NCI-H187 treated with DMSO at 0.1 percent for 48 hours (cell line): ENCODE measurements at regions not wholly inside any gene's neighbourhood (a gene's known extent, or its start where the extent isn't known, plus 50 kb on each side); places are given as distances from the start of the nearest gene placed in this dataset.
"Not testable (repeated sequence)": the region's sequence is repeated elsewhere in the genome, so short reads cannot be mapped to it uniquely, and the experiment has no call there.

ENCODE experiments used
- DNase-seq: peaks from one replicate; lab custom pipeline; 2025; lab: John Stamatoyannopoulos, UW

DNA sequence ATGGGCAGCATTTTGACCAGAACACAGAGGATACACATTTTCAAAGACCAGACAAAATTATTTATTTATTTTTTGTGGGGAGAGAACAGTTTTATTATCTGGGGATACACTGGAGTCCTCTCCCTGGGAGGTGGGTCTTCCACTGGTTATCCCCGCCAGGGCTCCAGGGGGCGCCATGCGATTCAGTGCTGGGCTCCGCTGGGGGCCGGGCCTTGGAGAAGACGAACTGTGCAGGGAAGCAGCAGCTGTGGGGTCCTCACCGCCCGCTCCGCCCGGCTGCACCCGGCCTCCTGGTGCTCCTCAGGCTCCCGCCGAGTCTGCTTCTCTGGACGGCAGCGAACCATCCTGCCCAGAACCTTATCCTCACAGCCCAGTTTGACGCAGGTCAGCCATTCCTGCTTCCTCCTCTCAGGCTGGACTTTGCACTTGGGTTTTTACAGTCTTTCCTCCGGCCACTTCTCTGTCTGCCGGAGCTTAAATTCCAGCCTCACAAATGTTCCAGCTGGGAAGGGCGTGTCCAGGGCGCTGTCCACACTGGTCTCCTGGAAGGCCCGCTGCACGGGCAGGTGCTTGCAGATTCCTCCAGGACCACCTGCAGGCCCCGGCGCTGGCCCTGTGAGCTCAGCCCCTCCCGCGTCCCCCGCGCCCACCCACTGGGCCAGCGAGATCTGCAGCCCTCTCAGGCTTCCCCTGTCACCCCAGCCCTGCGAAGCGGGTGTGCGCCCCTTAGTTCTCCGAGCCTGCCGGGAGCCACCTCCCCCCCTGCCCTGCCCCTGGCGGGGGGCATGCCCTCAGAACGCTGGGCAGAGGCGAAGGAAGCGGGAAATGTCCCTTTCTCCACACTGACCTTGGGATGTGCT, 1830.0 kb upstream of the DEFB115 start:
- DNase-seq: no peak

GRCh38 chr20:29430531-29430930, 1826.9 kb upstream of the DEFB115 start:
- no peak for DNase-seq

GRCh38 chr20:29440721-29441120, 1816.7 kb upstream of the DEFB115 start:
- not testable (repeated sequence) for DNase-seq

- DNase-seq: not testable (repeated sequence)
Observed at GRCh38 chr20:29443206-29443781, 1814.2 kb upstream of the DEFB115 start.

GRCh38 chr20:29443819-29444218, 1813.6 kb upstream of the DEFB115 start:
- no peak for DNase-seq

DNA sequence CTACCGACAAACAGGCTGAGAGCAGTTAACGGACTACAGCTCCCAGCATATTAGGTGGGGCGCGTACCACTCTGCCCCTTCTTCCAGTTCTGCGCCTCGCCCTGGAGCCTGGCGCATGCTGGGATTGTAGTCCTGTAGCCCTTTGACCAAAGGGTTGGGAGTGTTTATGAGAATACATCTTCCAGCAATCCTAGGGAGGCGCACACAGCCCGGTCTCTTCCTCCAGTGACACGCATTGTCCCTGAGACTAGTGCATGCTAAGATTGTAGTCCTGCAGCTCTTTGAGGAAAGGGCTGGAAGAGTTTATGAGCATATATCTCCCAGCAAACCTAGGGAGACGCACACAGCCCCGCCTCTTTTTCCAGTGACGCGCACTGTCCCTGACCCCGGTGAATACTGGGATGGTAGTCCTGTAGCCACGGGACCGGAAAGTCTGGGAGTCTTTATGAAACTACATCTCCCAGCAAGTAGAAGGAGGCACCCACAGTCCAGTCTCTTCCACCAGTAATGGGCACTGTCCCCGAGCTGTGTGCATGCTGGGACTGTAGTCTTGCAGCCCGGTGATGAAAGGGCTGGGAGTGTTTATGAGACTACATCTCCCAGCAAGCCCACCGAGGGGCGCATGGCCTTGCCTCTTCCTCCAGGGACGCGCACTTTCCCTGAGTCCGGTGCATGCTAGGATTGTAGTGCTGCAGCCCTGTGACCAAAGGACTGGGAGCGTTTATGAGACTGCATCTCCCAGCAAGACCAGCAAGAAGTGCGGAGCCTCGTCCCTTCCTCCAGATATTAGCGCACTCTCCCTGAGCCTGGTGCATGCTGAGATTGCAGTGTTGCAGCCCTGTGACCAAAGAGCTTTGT, 1812.2 kb upstream of the DEFB115 start:
- DNase-seq: peak; percentile 89

GRCh38 chr20:29447517-29448484, 1809.7 kb upstream of the DEFB115 start:
- DNase-seq: not testable (repeated sequence)

GRCh38 chr20:29448806-29449470, 1808.5 kb upstream of the DEFB115 start:
- no peak for DNase-seq

GRCh38 chr20:29452186-29452585, 1805.3 kb upstream of the DEFB115 start:
- DNase-seq: no peak

DNA sequence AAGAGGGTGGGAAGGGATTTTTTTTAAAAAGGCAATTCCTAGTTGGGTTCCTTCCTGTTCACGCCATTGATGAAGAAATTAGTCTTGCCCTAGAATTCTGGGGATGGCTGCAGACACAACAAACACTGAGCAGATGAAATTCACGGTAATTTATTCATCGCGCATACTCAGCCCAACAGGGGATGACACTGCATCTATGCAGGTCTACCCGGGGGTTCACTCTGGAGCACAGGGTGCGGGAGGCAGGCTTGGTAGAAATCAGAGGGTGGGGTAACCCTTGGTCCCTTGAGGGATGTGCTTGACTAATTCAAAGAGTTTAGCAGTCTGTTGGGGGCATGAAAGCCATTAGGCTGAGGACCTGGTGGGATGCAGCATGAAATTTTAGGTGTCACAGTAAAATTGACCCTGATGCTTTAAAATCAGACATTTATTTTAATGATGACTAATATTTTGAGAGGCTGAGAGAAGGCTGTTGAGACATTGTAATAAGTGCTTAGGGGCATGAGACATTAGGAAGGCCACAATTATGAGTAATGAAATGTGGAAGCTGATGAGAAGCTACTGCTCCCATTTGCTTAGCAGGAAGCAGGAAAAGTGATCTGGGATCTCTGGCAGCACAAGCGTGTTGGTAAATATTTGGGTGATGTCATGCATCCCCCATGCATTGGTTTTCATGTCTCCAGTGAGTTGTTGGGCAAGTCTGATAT, 1800.3 kb upstream of the DEFB115 start:
- DNase-seq: not testable (repeated sequence)

DNA sequence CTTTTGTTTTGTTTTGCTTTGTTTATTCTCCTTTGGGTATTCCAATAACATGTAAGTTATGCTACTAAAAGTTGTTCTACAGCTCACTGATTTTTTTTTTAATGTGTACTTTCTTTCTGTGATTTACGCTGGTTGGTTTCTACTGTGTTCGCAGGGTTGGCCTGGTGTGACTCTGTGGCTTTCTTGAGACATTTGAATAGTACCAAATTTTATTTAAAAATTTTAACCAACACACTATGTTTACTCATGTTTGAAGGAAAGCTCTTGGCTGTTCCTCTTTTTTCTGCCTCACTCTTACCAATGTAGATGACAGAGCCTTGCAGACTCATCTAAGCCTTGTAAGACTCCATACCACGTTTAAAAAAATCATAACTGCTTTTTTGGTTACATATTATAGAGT, 1784.9 kb upstream of the DEFB115 start:
- no peak for DNase-seq

GRCh38 chr20:29492840-29493239, 1764.6 kb upstream of the DEFB115 start:
- DNase-seq: not testable (repeated sequence)

DNA sequence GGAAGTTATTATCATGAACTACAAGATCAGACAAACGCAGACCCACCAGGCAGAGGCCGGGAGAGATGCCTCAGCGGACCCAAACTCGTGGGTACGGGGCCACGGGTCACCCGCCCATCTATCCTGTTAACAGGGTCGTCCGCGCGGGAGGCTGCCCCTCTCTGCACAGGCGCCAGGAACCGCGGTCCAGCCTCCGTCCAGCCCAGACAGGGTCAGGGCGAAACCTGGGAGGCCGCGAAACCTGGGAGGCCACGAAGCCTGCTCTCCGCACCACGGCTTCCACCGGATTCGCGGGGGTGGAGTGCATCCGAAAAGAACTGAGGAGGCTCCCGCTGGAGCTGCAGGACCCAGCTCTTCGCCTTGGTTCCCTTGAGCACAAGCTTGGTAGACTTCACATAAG, 1760.7 kb upstream of the DEFB115 start:
- not testable (repeated sequence) for DNase-seq

GRCh38 chr20:29497261-29497671, 1760.2 kb upstream of the DEFB115 start:
- peak; percentile 33 for DNase-seq

DNA sequence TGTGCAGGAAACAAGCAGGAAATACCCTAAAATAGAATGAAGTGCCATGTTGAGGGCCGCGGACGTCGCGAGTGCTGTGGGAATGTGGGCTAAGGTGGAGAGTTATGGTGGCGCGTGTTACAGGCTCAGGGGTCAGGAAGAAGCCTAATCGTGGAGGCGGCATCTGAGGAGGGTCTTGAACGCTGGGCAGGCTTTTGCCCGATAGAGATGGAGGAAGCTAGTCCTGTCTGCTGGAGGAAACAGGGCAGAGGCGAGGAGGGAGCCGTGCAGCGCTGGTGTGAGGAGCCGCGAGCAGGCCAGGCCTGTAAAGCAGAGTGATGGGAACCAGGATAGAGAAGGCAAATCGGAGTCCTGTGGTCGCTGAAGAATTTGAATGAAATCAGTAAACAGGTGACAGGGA, 1759.8 kb upstream of the DEFB115 start:
- DNase-seq: not testable (repeated sequence)

GRCh38 chr20:29500738-29501137, 1756.7 kb upstream of the DEFB115 start:
- not testable (repeated sequence) for DNase-seq

DNA sequence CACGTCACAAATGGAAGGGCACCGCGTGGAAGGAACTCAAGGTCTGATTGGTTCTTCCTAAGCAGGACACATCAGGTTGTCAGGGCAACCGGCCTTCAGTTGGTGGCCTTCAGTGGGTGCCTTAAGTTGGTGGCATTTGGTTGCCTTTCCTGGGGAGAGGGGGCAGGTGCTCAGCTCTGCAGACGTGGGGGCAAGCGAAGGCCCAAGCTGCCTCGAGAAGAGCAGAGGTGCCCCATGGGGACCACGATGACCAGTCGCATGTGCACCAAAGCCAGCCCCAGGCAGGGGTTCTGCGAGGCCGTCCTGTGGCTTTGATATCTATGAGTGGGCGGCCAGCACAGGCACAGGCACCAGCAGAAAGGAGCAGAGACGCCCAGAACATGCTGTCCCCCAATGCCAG, 1742.8 kb upstream of the DEFB115 start:
- DNase-seq: not testable (repeated sequence)

DNA sequence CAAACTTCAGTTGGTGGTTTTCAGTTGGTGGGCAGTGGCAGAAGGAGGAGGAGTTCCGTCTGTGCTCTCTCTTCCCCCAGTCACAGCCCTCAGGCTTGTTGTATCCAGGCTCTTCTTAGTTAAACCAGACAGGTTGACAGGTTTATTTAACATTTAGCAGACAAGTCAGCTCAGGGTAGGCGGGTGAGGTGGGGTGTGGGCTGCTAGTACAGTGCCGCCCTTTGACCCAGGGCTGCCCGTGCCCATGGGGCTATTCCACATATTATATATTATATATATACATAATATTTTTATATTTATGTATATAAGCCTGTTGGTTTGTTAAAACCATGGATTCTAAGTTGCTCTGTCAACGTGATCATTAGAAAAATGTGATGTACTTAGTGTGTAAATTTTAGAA, 1740.6 kb upstream of the DEFB115 start:
- not testable (repeated sequence) for DNase-seq

DNA sequence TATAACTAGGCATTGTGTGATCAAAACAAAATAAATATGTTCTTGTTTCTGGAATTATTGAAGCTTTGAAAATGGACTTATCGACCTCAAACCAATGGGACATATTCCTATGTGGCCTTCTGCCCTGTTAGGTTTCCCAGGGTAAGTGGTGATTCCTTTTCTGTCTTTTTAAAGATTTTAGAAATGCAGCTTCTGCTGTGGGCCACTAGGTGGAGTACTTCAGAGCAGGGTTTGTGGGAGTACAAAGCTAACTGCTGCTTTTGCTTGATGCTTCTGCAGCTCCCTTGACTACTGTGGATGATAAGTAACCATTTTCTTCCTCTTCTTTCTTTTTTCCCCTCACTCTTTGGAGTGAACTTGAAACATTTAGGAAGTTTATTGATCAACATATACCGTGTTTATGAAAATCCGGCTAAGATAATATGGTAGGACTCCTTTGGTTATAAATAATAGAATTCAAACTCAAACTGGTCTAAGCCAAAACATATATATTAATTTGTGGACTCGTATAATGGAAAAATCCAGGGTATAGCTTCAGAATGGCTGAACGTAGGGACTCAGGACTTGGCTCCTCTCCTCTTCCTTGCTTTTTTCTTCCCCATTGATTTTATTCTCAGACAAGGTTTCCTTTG, 1737.7 kb upstream of the DEFB115 start:
- not testable (repeated sequence) for DNase-seq
